Mesothelial cell of epicardium (in vitro differentiated cells): ENCODE measurements at regions not wholly inside any gene's neighbourhood (a gene's known extent, or its start where the extent isn't known, plus 50 kb on each side); places are given as distances from the start of the nearest gene placed in this dataset.

Source experiments
- DNase-seq, 2 experiments: peaks; one replicate each; pipeline ENCODE4 v3.0.0; 2021; ENCODE audit warnings: low spot score in 2 of 2; ENCODE audit not compliant: unreplicated experiment in 2 of 2
- H3K27ac Mint-ChIP-seq: 2 replicates; pipeline ENCODE4 v1.8.0; 2021; ENCODE audit warnings: mixed read lengths
- H3K27me3 Mint-ChIP-seq: 2 replicates; pipeline ENCODE4 v1.8.0; 2021; ENCODE audit warnings: low read depth, mixed read lengths
- H3K36me3 Mint-ChIP-seq: 2 replicates; pipeline ENCODE4 v1.8.0; 2021; ENCODE audit warnings: mixed read lengths
- H3K4me1 Mint-ChIP-seq: 2 replicates; pipeline ENCODE4 v1.8.0; 2021; ENCODE audit warnings: mixed read lengths
- H3K4me3 Mint-ChIP-seq: 2 replicates; pipeline ENCODE4 v1.8.0; 2021; ENCODE audit warnings: mild to moderate bottlenecking, moderate library complexity, mixed read lengths
- H3K9me3 Mint-ChIP-seq: 2 replicates; pipeline ENCODE4 v1.8.0; 2021; ENCODE audit warnings: mixed read lengths
- TF ChIP-seq, protein P1 (sequence below): fragments of 200-600 bp; sonication (generic); IDR thresholded peaks from one replicate; pipeline ENCODE4 v1.5.0; 2021; ENCODE audit warnings: antibody characterized with exemption; ENCODE audit not compliant: unreplicated experiment

DNA sequence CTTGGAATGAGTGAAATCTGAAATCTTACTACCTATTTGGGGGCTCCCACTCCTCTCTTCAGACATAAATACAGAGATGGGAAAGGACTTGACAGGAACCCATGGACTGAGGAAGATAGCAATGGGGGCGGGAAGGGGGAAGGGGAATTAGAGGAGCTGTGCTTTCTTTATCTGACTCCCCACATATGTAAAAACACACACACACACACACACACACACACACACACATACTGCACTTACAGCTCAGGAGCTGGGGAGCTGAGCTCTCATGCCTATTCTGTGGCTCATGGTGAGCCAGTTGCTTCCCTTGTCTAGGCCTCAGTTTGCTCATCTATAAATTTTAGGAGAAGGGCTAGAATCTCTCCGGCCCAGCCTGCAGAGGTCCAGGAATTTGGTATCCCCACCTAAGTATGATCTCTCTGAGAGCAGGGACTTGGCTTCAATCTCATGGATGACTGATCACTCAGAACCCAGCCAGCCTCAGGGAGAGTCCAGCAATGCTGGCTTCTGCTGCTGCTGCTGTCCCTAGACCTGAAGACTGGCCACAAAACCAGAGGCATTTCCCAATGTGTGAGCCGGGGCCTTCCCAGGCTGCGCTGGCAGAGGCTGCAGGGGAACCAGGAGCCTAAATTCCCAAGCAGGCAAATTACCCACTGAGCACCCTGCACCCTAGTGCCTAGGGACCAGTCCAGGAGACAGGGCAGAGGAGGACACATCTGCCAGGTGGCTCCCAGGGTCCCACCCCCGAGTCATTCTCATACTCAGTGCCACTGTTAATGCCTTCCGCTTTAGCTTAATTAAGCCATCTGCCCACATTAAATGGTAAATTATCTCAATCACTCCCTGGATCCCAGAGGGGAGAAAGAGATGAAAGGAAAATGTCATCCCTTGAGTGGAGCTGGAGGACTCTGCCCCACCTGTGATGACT lies 57.5 kb upstream of the RBM15 start:
- TF ChIP-seq, protein P1, sequence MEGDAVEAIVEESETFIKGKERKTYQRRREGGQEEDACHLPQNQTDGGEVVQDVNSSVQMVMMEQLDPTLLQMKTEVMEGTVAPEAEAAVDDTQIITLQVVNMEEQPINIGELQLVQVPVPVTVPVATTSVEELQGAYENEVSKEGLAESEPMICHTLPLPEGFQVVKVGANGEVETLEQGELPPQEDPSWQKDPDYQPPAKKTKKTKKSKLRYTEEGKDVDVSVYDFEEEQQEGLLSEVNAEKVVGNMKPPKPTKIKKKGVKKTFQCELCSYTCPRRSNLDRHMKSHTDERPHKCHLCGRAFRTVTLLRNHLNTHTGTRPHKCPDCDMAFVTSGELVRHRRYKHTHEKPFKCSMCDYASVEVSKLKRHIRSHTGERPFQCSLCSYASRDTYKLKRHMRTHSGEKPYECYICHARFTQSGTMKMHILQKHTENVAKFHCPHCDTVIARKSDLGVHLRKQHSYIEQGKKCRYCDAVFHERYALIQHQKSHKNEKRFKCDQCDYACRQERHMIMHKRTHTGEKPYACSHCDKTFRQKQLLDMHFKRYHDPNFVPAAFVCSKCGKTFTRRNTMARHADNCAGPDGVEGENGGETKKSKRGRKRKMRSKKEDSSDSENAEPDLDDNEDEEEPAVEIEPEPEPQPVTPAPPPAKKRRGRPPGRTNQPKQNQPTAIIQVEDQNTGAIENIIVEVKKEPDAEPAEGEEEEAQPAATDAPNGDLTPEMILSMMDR: no peak
- no peaks in the 10 kb centered on the region for H3K4me1 Mint-ChIP-seq

DNA sequence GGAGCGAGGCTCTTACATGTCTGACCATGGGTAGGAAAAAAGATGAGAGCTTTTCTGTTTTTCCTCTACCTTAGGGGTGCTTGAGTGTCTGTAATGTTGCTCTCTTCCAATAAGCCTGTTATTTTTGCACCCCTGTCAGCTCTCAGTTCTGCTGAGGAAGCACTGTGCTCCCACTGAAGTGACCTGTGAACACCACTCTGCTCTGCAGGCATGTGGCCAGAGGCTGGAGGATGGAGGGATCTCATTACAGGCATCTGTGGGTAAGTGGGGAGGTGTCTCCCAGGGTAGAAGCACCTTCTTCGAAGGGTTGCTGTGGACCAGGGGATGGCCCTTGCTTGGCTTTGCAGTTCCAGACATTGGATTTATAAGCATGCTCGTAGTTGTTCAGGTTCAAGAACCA lies 56.8 kb upstream of the RBM15 start:
- H3K9me3 Mint-ChIP-seq: no peaks in the 10 kb centered on the region
- no peaks in the 10 kb centered on the region for H3K36me3 Mint-ChIP-seq
- TF ChIP-seq, protein P1: no peak
- H3K27me3 Mint-ChIP-seq: peaks cover 17% of the 10 kb centered on the region
- no peak overlapping the region for H3K27ac Mint-ChIP-seq
- no peaks in the 10 kb centered on the region for H3K4me1 Mint-ChIP-seq
- DNase-seq: no peak
- no peak overlapping the region for H3K4me3 Mint-ChIP-seq

More for the DNA sequence above, 57.5 kb upstream of the RBM15 start:
- Mint-ChIP-seq H3K36me3 (no peaks in the 10 kb centered on the region), H3K9me3 (no peaks in the 10 kb centered on the region), H3K27ac (no peak overlapping the region), H3K27me3 (peaks cover 21% of the 10 kb centered on the region), H3K4me3 (no peak overlapping the region)
- DNase-seq: no peak

- Mint-ChIP-seq H3K27me3 (peaks cover 12% of the 10 kb centered on the region), H3K9me3 (no peaks in the 10 kb centered on the region), H3K4me3 (no peak overlapping the region), H3K27ac (no peak overlapping the region), H3K4me1 (no peaks in the 10 kb centered on the region), H3K36me3 (no peaks in the 10 kb centered on the region)
- DNase-seq: no peak
- TF ChIP-seq, protein P1: no peak
Measured at GRCh38 chr1:110283677-110284076, 55.5 kb upstream of the RBM15 start.

- H3K4me1 Mint-ChIP-seq: no peaks in the 10 kb centered on the region
- H3K4me3 Mint-ChIP-seq: no peak overlapping the region
- no peaks in the 10 kb centered on the region for H3K9me3 Mint-ChIP-seq
- H3K27ac Mint-ChIP-seq: no peak overlapping the region
- TF ChIP-seq, protein P1: no peak
- peaks cover 1% of the 10 kb centered on the region for H3K27me3 Mint-ChIP-seq
- no peak for DNase-seq
- no peaks in the 10 kb centered on the region for H3K36me3 Mint-ChIP-seq
Measured at GRCh38 chr1:110285316-110285715, 53.9 kb upstream of the RBM15 start.

DNA sequence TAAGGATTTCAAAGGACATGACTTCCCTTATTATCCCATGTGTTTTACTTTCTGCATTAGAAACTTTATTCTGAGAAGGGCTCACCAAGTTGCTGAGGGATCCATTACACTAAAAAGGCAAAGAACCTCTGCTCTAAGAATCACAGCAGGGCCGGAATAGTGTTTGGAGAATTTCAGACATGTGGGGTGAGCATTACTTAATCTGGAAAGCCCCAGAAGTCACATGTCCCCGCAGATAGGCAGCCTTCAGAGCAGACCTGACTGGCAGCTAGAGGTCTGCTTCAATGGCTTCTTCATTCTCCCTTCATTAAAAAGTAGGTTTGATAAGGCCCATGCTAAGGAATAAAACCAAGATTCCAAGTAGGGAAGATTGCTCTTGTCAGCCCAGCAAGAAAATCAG lies 52.6 kb upstream of the RBM15 start:
- Mint-ChIP-seq H3K27ac (no peak overlapping the region), H3K9me3 (no peaks in the 10 kb centered on the region), H3K36me3 (no peaks in the 10 kb centered on the region), H3K27me3 (peaks cover 1% of the 10 kb centered on the region), H3K4me3 (no peak overlapping the region), H3K4me1 (peaks cover 8% of the 10 kb centered on the region)
- TF ChIP-seq, protein P1: no peak
- DNase-seq: no peak
